ENCODE measurements at regions not wholly inside any gene's neighbourhood (a gene's known extent, or its start where the extent isn't known, plus 50 kb on each side); places are given as distances from the start of the nearest gene placed in this dataset.

- no peak for DNase-seq (ENCODE audit: low read depth in 1 of 2, low spot score in 1 of 2)
- TF ChIP-seq HOXA7 (CRISPR knock-in tag; IDR thresholded peaks at IDR 0.05) (no peak), HOXB13 (CRISPR knock-in tag; IDR thresholded peaks at IDR 0.05; ENCODE audit: low read depth) (no peak), GATA3 (IDR thresholded peaks at IDR 0.05; ENCODE audit: borderline replicate concordance) (no peak), ESRRA (IDR thresholded peaks at IDR 0.05; ENCODE audit: borderline replicate concordance, low read length) (no peak), RAD21 (conservative IDR thresholded peaks at IDR 0.05 in 1 of 2, IDR thresholded peaks at IDR 0.05 in 1 of 2) (no peak), KDM5A (IDR thresholded peaks at IDR 0.05) (no peak), HDAC2 (IDR thresholded peaks at IDR 0.05) (no peak), CHD4 (IDR thresholded peaks at IDR 0.05; ENCODE audit: borderline replicate concordance) (no peak), RCOR1 (IDR thresholded peaks at IDR 0.05; ENCODE audit: low read depth, low read length) (no peak), ATOH8 (CRISPR knock-in tag; IDR thresholded peaks at IDR 0.05; ENCODE audit: low read depth) (no peak), EHF (CRISPR knock-in tag; IDR thresholded peaks at IDR 0.05) (no peak), RNF2 (IDR thresholded peaks at IDR 0.05; ENCODE audit: borderline replicate concordance, low read depth) (no peak), ZC3H11A (IDR thresholded peaks at IDR 0.05) (no peak), E2F6 (IDR thresholded peaks at IDR 0.05; ENCODE audit: borderline replicate concordance, low read depth) (no peak), ZNF302 (CRISPR knock-in tag; IDR thresholded peaks at IDR 0.05) (no peak), BHLHE40 (IDR thresholded peaks at IDR 0.05; ENCODE audit: low read depth, low read length) (no peak), PHF8 (IDR thresholded peaks at IDR 0.05; ENCODE audit: borderline replicate concordance, low read depth) (no peak)
- TF ChIP-seq, protein P1, sequence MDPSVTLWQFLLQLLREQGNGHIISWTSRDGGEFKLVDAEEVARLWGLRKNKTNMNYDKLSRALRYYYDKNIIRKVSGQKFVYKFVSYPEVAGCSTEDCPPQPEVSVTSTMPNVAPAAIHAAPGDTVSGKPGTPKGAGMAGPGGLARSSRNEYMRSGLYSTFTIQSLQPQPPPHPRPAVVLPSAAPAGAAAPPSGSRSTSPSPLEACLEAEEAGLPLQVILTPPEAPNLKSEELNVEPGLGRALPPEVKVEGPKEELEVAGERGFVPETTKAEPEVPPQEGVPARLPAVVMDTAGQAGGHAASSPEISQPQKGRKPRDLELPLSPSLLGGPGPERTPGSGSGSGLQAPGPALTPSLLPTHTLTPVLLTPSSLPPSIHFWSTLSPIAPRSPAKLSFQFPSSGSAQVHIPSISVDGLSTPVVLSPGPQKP (IDR thresholded peaks at IDR 0.05; ENCODE audit: low read depth, low read length) = no peak
- TF ChIP-seq, protein P2, sequence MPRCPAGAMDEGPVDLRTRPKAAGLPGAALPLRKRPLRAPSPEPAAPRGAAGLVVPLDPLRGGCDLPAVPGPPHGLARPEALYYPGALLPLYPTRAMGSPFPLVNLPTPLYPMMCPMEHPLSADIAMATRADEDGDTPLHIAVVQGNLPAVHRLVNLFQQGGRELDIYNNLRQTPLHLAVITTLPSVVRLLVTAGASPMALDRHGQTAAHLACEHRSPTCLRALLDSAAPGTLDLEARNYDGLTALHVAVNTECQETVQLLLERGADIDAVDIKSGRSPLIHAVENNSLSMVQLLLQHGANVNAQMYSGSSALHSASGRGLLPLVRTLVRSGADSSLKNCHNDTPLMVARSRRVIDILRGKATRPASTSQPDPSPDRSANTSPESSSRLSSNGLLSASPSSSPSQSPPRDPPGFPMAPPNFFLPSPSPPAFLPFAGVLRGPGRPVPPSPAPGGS (IDR thresholded peaks at IDR 0.05) = no peak
- H3K4me3 ChIP-seq = no peak overlapping the region
- H3K4me1 ChIP-seq = no peaks in the 10 kb centered on the region
- ChIA-PET CTCF (no interaction called here), POLR2A (interaction anchor here (1.5 kb wide), 1 partner anchor 10 kb away, joined by 5 read pairs; no protein-coding TSS in a partner anchor)
- H3K4me2 ChIP-seq = no peak overlapping the region
- no peak for ATAC-seq
- H3K9me3 ChIP-seq = no peaks in the 10 kb centered on the region
- no peak overlapping the region for H3K27ac ChIP-seq
- WGBS (ENCODE audit: missing lambda C conversion rate) = 100% methylated on average over 1 of the region's 1 CpG
- no peak for FAIRE-seq
These were observed 293.2 kb upstream of the RASGRP1 start for GRCh38 chr15:38857814-38858213.

DNA sequence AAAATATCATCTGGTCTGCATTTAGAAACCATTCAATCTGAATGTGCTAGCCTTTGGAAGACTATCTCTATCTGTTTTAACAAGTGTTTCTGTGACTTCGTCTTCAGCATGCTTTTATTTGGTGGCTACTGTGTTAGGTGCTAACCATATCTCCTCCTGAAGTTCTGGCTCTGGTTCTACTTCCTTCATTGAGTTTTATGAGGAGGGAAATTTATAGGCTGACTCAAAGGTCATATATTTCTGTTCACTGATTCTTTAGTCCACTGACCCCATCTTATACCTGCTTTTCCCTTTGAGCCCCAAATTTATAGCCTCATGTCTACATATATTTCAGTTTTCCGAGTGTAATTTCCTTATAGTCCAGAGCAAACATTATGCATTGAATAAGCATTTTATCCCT is 295.0 kb upstream of the RASGRP1 start:
- POLR2A ChIA-PET = interaction anchor here (1.5 kb wide), 1 partner anchor 9 kb away, joined by 5 read pairs; no protein-coding TSS in a partner anchor
- Histone ChIP-seq H3K4me1 (no peaks in the 10 kb centered on the region), H3K27ac (no peak overlapping the region), H3K4me2 (no peak overlapping the region), H3K4me3 (no peak overlapping the region), H3K9me3 (no peaks in the 10 kb centered on the region)
- DNase-seq (ENCODE audit: low read depth in 1 of 2, low spot score in 1 of 2) = no peak
- TF ChIP-seq FOSL2 (IDR thresholded peaks at IDR 0.05) = no peak
- no peak for TF ChIP-seq FOSL2 (CRISPR knock-in tag; IDR thresholded peaks at IDR 0.05)
- no peak for TF ChIP-seq CTCF (IDR thresholded peaks at IDR 0.05)
- no peak for TF ChIP-seq E2F6 (IDR thresholded peaks at IDR 0.05; ENCODE audit: borderline replicate concordance, low read depth)
- TF ChIP-seq SMC3 (IDR thresholded peaks at IDR 0.05) = no peak
- TF ChIP-seq HDAC2 (IDR thresholded peaks at IDR 0.05) = no peak
- TF ChIP-seq, protein P1 (IDR thresholded peaks at IDR 0.05; ENCODE audit: low read depth, low read length) = no peak
- no peak for TF ChIP-seq MYC (IDR thresholded peaks at IDR 0.05; ENCODE audit: borderline replicate concordance, low read length)
- TF ChIP-seq CBX8 (IDR thresholded peaks at IDR 0.05) = no peak
- no peak for TF ChIP-seq CHD4 (IDR thresholded peaks at IDR 0.05; ENCODE audit: borderline replicate concordance)
- no peak for TF ChIP-seq EHF (CRISPR knock-in tag; IDR thresholded peaks at IDR 0.05)
- no peak for TF ChIP-seq KDM1A (IDR thresholded peaks at IDR 0.05; ENCODE audit: low read depth)
- TF ChIP-seq NPAS2 (CRISPR knock-in tag; IDR thresholded peaks at IDR 0.05; ENCODE audit: borderline replicate concordance) = no peak
- TF ChIP-seq CEBPB (IDR thresholded peaks at IDR 0.05) = no peak
- CTCF ChIA-PET = interaction anchor here (0.5 kb wide), 1 partner anchor 850 kb away, joined by 3 read pairs; no protein-coding TSS in a partner anchor
- WGBS (ENCODE audit: missing lambda C conversion rate) = 86% methylated on average over 2 of the region's 2 CpGs
- no peak for FAIRE-seq
- ATAC-seq = no peak

All from A549 (cell line).